Coronary artery (tissue), 2 donors: ENCODE measurements at regions not wholly inside any gene's neighbourhood (a gene's known extent, or its start where the extent isn't known, plus 50 kb on each side); places are given as distances from the start of the nearest gene placed in this dataset.
A peak's percentile ranks its signal among the peaks of the same experiment; 100 is the strongest.

Experiments used
- DNase-seq: peaks from one replicate; pipeline ENCODE4 v3.0.0-alpha.2; 2017; ENCODE audit warnings: low spot score
- H3K27ac ChIP-seq, 2 donors: fragments of 200-600 bp; sonication (generic); one replicate each; pipeline ENCODE4 v1.5.1; 2016 to 2019
- H3K4me3 ChIP-seq: fragments of 200-600 bp; sonication (generic); 2 replicates; pipeline ENCODE4 v1.5.1; 2016; ENCODE audit warnings: mild to moderate bottlenecking, moderate library complexity
- CTCF ChIP-seq: fragments of 200-600 bp; sonication (generic); IDR thresholded peaks from one replicate; pipeline ENCODE4 v1.5.1; 2019; ENCODE audit warnings: antibody characterized with exemption

GRCh38 chr16:27708651-27709050 lies 158.7 kb downstream of the KATNIP start:
- H3K4me3 ChIP-seq, result no peak overlapping the region
- TF ChIP-seq CTCF, result no peak
- no peak overlapping the region for H3K27ac ChIP-seq
- no peak for DNase-seq

- no peak for TF ChIP-seq CTCF
- Histone ChIP-seq H3K4me3 (no peak overlapping the region), H3K27ac (no peak overlapping the region)
- no peak for DNase-seq
Observed at GRCh38 chr16:27712251-27712711, 162.3 kb downstream of the KATNIP start.

GRCh38 chr16:27717726-27718125 lies 167.8 kb downstream of the KATNIP start:
- Histone ChIP-seq H3K27ac (peak overlapping the region in 1 of 2 donors; percentile 2), H3K4me3 (no peak overlapping the region)
- no peak for DNase-seq
- TF ChIP-seq CTCF, result no peak

- H3K4me3 ChIP-seq, result no peak overlapping the region
- peak overlapping the region in 1 of 2 donors; percentile 35 for H3K27ac ChIP-seq
- no peak for TF ChIP-seq CTCF
- DNase-seq, result no peak
Observed at GRCh38 chr16:27718201-27719105, 168.5 kb downstream of the KATNIP start.

GRCh38 chr16:27719106-27719445 lies 169.1 kb downstream of the KATNIP start:
- Histone ChIP-seq H3K4me3 (no peak overlapping the region), H3K27ac (peak overlapping the region in 1 of 2 donors; percentile 35)
- TF ChIP-seq CTCF, result no peak
- no peak for DNase-seq

GRCh38 chr16:27720731-27721530 lies 171.0 kb downstream of the KATNIP start:
- no peak for DNase-seq
- Histone ChIP-seq H3K4me3 (peak overlapping the region; percentile 46), H3K27ac (peak overlapping the region; percentile 46 to 75)
- TF ChIP-seq CTCF, result no peak
